KBM-7 (cell line): ENCODE measurements at regions not wholly inside any gene's neighbourhood (a gene's known extent, or its start where the extent isn't known, plus 50 kb on each side); places are given as distances from the start of the nearest gene placed in this dataset.

ENCODE experiments used
- DNase-seq: peaks from one replicate; pipeline ENCODE4 v3.0.0-alpha.2; 2015
- in situ Hi-C: fragments of 300-500 bp; cut with MboI; formaldehyde crosslinking; loops from 2 replicates; pipeline ENCODE4 v1.14.3; 2020; ENCODE audit warnings: low sequenced_read_pairs, low pct_unique_long_range_greater_than_20kb, mixed read lengths

GRCh38 chr2:146879882-146880281, 964.9 kb upstream of the ACVR2A start:
- in situ Hi-C loops: no loop called here

GRCh38 chr2:146874260-146874658, 970.6 kb upstream of the ACVR2A start:
- DNase-seq: peak; percentile 3
- in situ Hi-C loops: no loop called here

More at GRCh38 chr2:146879882-146880281, 964.9 kb upstream of the ACVR2A start:
- DNase-seq: no peak

- in situ Hi-C loops: no loop called here
- no peak for DNase-seq
These were observed 971.1 kb upstream of the ACVR2A start for GRCh38 chr2:146873646-146874259.

GRCh38 chr2:146873056-146873455, 971.8 kb upstream of the ACVR2A start:
- no peak for DNase-seq
- in situ Hi-C loops: no loop called here

GRCh38 chr2:146870691-146871090, 974.1 kb upstream of the ACVR2A start:
- in situ Hi-C loops: no loop called here
- DNase-seq: no peak

GRCh38 chr2:146869328-146869727, 975.5 kb upstream of the ACVR2A start:
- DNase-seq: no peak
- in situ Hi-C loops: no loop called here

- no peak for DNase-seq
- in situ Hi-C loops: no loop called here
These were observed 976.8 kb upstream of the ACVR2A start for GRCh38 chr2:146868051-146868450.

- in situ Hi-C loops: no loop called here
- no peak for DNase-seq
These were observed 977.3 kb upstream of the ACVR2A start for GRCh38 chr2:146867477-146867986.

- in situ Hi-C loops: no loop called here
- no peak for DNase-seq
These were observed 990.9 kb upstream of the ACVR2A start for GRCh38 chr2:146853741-146854444.

GRCh38 chr2:146852661-146853060, 992.2 kb upstream of the ACVR2A start:
- in situ Hi-C loops: no loop called here
- no peak for DNase-seq

- no peak for DNase-seq
These were observed 994.1 kb upstream of the ACVR2A start for GRCh38 chr2:146850746-146851145.

GRCh38 chr2:146847846-146848245, 997.0 kb upstream of the ACVR2A start:
- in situ Hi-C loops: no loop called here
- no peak for DNase-seq

More at GRCh38 chr2:146850746-146851145, 994.1 kb upstream of the ACVR2A start:
- in situ Hi-C loops: no loop called here

GRCh38 chr2:146844226-146844990, 1000.4 kb upstream of the ACVR2A start:
- in situ Hi-C loops: no loop called here
- DNase-seq: no peak

- DNase-seq: no peak
- in situ Hi-C loops: no loop called here
These were observed 1007.0 kb upstream of the ACVR2A start for GRCh38 chr2:146837857-146838256.

- no peak for DNase-seq
- in situ Hi-C loops: no loop called here
These were observed 1018.4 kb upstream of the ACVR2A start for GRCh38 chr2:146826388-146826787.

GRCh38 chr2:146821836-146822316, 1023.0 kb upstream of the ACVR2A start:
- DNase-seq: no peak
- in situ Hi-C loops: no loop called here

- DNase-seq: no peak
- in situ Hi-C loops: no loop called here
These were observed 1024.2 kb upstream of the ACVR2A start for GRCh38 chr2:146820672-146821071.

- in situ Hi-C loops: no loop called here
- no peak for DNase-seq
These were observed 1026.7 kb upstream of the ACVR2A start for GRCh38 chr2:146818122-146818521.

- in situ Hi-C loops: no loop called here
- no peak for DNase-seq
These were observed 1027.2 kb upstream of the ACVR2A start for GRCh38 chr2:146817613-146818012.

GRCh38 chr2:146814971-146815370, 1029.9 kb upstream of the ACVR2A start:
- in situ Hi-C loops: no loop called here
- DNase-seq: no peak
